ENCODE measurements at regions not wholly inside any gene's neighbourhood (a gene's known extent, or its start where the extent isn't known, plus 50 kb on each side); places are given as distances from the start of the nearest gene placed in this dataset.

DNA sequence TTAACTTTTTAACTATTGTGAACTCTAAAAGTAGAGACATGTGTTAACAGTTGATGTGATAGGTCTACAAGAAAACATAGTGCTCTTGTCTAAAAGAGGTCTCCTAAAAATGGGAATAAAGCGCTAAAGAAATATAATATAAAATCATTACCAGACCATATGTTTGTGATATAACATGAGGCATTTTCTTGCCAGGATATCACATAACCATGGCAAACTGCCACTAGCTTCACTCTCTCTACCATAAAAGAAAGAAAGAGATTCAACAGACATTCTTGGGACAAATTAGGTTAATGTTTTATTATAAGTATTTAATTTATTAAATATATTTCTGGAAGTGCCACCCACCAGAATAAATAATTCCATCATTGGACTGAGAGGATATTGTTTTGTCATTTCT lies 115.0 kb downstream of the TMEM26 start:
- Histone ChIP-seq H3K36me3 (ENCODE audit: control insufficient read depth in 1 of 2, insufficient read depth in 2 of 2, low read length in 1 of 2) (no peaks in the 10 kb centered on the region), H3K4me3 (ENCODE audit: low read length in 2 of 2) (no peak overlapping the region), H3K27ac (ENCODE audit: low read depth in 1 of 2, low read length in 2 of 2) (no peak overlapping the region), H3K27me3 (ENCODE audit: control insufficient read depth in 1 of 2, insufficient read depth in 2 of 2, low read length in 1 of 2) (no peaks in the 10 kb centered on the region), H3K9me3 (ENCODE audit: control insufficient read depth, low read length) (no peaks in the 10 kb centered on the region), H3K4me1 (ENCODE audit: control insufficient read depth in 1 of 2, insufficient read depth in 2 of 2, low read length in 2 of 2) (no peaks in the 10 kb centered on the region)
- WGBS, 2 donors: 93 to 95% methylated on average over 1 of the region's 1 CpG
- ATAC-seq (ENCODE audit: low FRiP score) (no peak), DNase-seq (no peak)
- intact Hi-C loops (cut with DNase I): no loop called here

GRCh38 chr10:61337741-61338140 lies 115.4 kb downstream of the TMEM26 start:
- no peaks in the 10 kb centered on the region for H3K9me3 ChIP-seq (ENCODE audit: control insufficient read depth, low read length)
- no peaks in the 10 kb centered on the region for H3K4me1 ChIP-seq (ENCODE audit: control insufficient read depth in 1 of 2, insufficient read depth in 2 of 2, low read length in 2 of 2)
- DNase-seq (no peak), ATAC-seq (ENCODE audit: low FRiP score) (no peak)
- H3K27ac ChIP-seq (ENCODE audit: low read depth in 1 of 2, low read length in 2 of 2): no peak overlapping the region
- H3K4me3 ChIP-seq (ENCODE audit: low read length in 2 of 2): no peak overlapping the region
- intact Hi-C loops (cut with DNase I): no loop called here
- no peaks in the 10 kb centered on the region for H3K36me3 ChIP-seq (ENCODE audit: control insufficient read depth in 1 of 2, insufficient read depth in 2 of 2, low read length in 1 of 2)
- 71 to 85% methylated on average over 3 of the region's 3 CpGs for WGBS, 2 donors
- no peaks in the 10 kb centered on the region for H3K27me3 ChIP-seq (ENCODE audit: control insufficient read depth in 1 of 2, insufficient read depth in 2 of 2, low read length in 1 of 2)

DNA sequence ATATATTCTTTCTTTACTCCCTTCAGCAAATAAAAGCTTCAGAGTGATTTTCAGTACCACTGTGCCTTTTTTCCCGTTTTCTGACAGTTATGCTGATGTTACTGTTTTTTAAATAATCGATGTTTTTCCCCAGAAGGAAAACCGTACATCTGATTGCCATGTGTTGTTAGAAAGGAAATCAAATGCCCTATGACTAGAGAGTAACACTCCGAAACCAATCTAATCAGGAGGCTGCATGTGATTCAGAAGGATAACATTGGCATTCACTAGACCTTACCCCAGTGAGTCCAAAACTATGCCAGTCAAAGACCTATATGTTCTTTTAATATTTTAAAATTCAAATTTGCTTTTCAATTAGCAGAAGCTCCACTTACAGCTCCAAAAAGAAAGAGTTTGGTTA lies 116.3 kb downstream of the TMEM26 start:
- Histone ChIP-seq H3K4me3 (ENCODE audit: low read length in 2 of 2) (no peak overlapping the region), H3K9me3 (ENCODE audit: control insufficient read depth, low read length) (no peaks in the 10 kb centered on the region), H3K36me3 (ENCODE audit: control insufficient read depth in 1 of 2, insufficient read depth in 2 of 2, low read length in 1 of 2) (no peaks in the 10 kb centered on the region), H3K27ac (ENCODE audit: low read depth in 1 of 2, low read length in 2 of 2) (no peak overlapping the region), H3K4me1 (ENCODE audit: control insufficient read depth in 1 of 2, insufficient read depth in 2 of 2, low read length in 2 of 2) (no peaks in the 10 kb centered on the region), H3K27me3 (ENCODE audit: control insufficient read depth in 1 of 2, insufficient read depth in 2 of 2, low read length in 1 of 2) (no peaks in the 10 kb centered on the region)
- WGBS, 2 donors: 78 to 94% methylated on average over 4 of the region's 4 CpGs
- ATAC-seq (ENCODE audit: low FRiP score) (no peak), DNase-seq (no peak)
- intact Hi-C loops (cut with DNase I): no loop called here

- Histone ChIP-seq H3K4me3 (ENCODE audit: low read length in 2 of 2) (no peak overlapping the region), H3K27me3 (ENCODE audit: control insufficient read depth in 1 of 2, insufficient read depth in 2 of 2, low read length in 1 of 2) (no peaks in the 10 kb centered on the region), H3K9me3 (ENCODE audit: control insufficient read depth, low read length) (no peaks in the 10 kb centered on the region), H3K27ac (ENCODE audit: low read depth in 1 of 2, low read length in 2 of 2) (no peak overlapping the region), H3K36me3 (ENCODE audit: control insufficient read depth in 1 of 2, insufficient read depth in 2 of 2, low read length in 1 of 2) (no peaks in the 10 kb centered on the region), H3K4me1 (ENCODE audit: control insufficient read depth in 1 of 2, insufficient read depth in 2 of 2, low read length in 2 of 2) (no peaks in the 10 kb centered on the region)
- ATAC-seq (ENCODE audit: low FRiP score) (no peak), DNase-seq (no peak)
- intact Hi-C loops (cut with DNase I): no loop called here
These were observed 117.8 kb downstream of the TMEM26 start for GRCh38 chr10:61335359-61335758.

GRCh38 chr10:61332581-61332980 lies 120.6 kb downstream of the TMEM26 start:
- no peak for ATAC-seq (ENCODE audit: low FRiP score)
- Histone ChIP-seq H3K4me1 (ENCODE audit: control insufficient read depth in 1 of 2, insufficient read depth in 2 of 2, low read length in 2 of 2) (no peaks in the 10 kb centered on the region), H3K27me3 (ENCODE audit: control insufficient read depth in 1 of 2, insufficient read depth in 2 of 2, low read length in 1 of 2) (no peaks in the 10 kb centered on the region), H3K36me3 (ENCODE audit: control insufficient read depth in 1 of 2, insufficient read depth in 2 of 2, low read length in 1 of 2) (no peaks in the 10 kb centered on the region), H3K9me3 (ENCODE audit: control insufficient read depth, low read length) (no peaks in the 10 kb centered on the region), H3K27ac (ENCODE audit: low read depth in 1 of 2, low read length in 2 of 2) (no peak overlapping the region), H3K4me3 (ENCODE audit: low read length in 2 of 2) (no peak overlapping the region)
- intact Hi-C loops (cut with DNase I): no loop called here
- 18 to 28% methylated on average over 4 of the region's 4 CpGs for WGBS, 2 donors
- DNase-seq: no peak

- ATAC-seq (ENCODE audit: low FRiP score) (no peak), DNase-seq (no peak)
- 94 to 95% methylated on average over 3 of the region's 3 CpGs for WGBS, 2 donors
- Histone ChIP-seq H3K4me1 (ENCODE audit: control insufficient read depth in 1 of 2, insufficient read depth in 2 of 2, low read length in 2 of 2) (no peaks in the 10 kb centered on the region), H3K27me3 (ENCODE audit: control insufficient read depth in 1 of 2, insufficient read depth in 2 of 2, low read length in 1 of 2) (no peaks in the 10 kb centered on the region), H3K36me3 (ENCODE audit: control insufficient read depth in 1 of 2, insufficient read depth in 2 of 2, low read length in 1 of 2) (no peaks in the 10 kb centered on the region), H3K4me3 (ENCODE audit: low read length in 2 of 2) (no peak overlapping the region), H3K27ac (ENCODE audit: low read depth in 1 of 2, low read length in 2 of 2) (no peak overlapping the region), H3K9me3 (ENCODE audit: control insufficient read depth, low read length) (no peaks in the 10 kb centered on the region)
- intact Hi-C loops (cut with DNase I): no loop called here
These were observed 122.5 kb downstream of the TMEM26 start for GRCh38 chr10:61330669-61331068.

DNA sequence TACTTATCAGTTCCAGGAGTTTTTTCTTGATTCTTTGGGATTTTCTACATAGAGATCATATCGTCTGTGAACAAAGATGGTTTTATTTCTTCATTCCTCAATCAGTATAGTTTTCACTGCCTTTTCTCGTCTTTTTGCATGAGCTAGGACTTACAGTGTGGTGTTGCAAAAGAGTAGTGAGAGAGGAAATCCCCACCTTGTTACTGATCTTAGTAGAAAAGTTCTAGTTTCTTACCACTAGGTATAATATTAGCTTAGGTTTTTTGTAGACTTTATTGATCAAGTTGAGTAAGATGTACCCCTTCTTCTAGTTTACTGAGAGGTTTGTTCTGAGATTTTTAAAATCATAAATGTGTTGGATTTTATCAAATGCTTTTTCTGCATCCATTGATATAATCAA lies 123.3 kb downstream of the TMEM26 start:
- ATAC-seq (ENCODE audit: low FRiP score): no peak
- whole genome bisulfite sequencing, 2 donors: 97 to 100% methylated on average over 2 of the region's 2 CpGs
- Histone ChIP-seq H3K36me3 (ENCODE audit: control insufficient read depth in 1 of 2, insufficient read depth in 2 of 2, low read length in 1 of 2) (no peaks in the 10 kb centered on the region), H3K4me3 (ENCODE audit: low read length in 2 of 2) (no peak overlapping the region), H3K9me3 (ENCODE audit: control insufficient read depth, low read length) (no peaks in the 10 kb centered on the region), H3K4me1 (ENCODE audit: control insufficient read depth in 1 of 2, insufficient read depth in 2 of 2, low read length in 2 of 2) (no peaks in the 10 kb centered on the region), H3K27me3 (ENCODE audit: control insufficient read depth in 1 of 2, insufficient read depth in 2 of 2, low read length in 1 of 2) (no peaks in the 10 kb centered on the region), H3K27ac (ENCODE audit: low read depth in 1 of 2, low read length in 2 of 2) (no peak overlapping the region)
- DNase-seq: no peak
- intact Hi-C loops (cut with DNase I): no loop called here

GRCh38 chr10:61325223-61325960 lies 127.8 kb downstream of the TMEM26 start:
- no peak for ATAC-seq (ENCODE audit: low FRiP score)
- DNase-seq: no peak
- Histone ChIP-seq H3K36me3 (ENCODE audit: control insufficient read depth in 1 of 2, insufficient read depth in 2 of 2, low read length in 1 of 2) (no peaks in the 10 kb centered on the region), H3K9me3 (ENCODE audit: control insufficient read depth, low read length) (no peaks in the 10 kb centered on the region), H3K27ac (ENCODE audit: low read depth in 1 of 2, low read length in 2 of 2) (no peak overlapping the region), H3K27me3 (ENCODE audit: control insufficient read depth in 1 of 2, insufficient read depth in 2 of 2, low read length in 1 of 2) (no peaks in the 10 kb centered on the region), H3K4me1 (ENCODE audit: control insufficient read depth in 1 of 2, insufficient read depth in 2 of 2, low read length in 2 of 2) (no peaks in the 10 kb centered on the region), H3K4me3 (ENCODE audit: low read length in 2 of 2) (no peak overlapping the region)
- intact Hi-C loops (cut with DNase I): no loop called here
- WGBS, 2 donors: 30 to 46% methylated on average over 5 of the region's 5 CpGs

GRCh38 chr10:61323726-61324125 lies 129.5 kb downstream of the TMEM26 start:
- no peaks in the 10 kb centered on the region for H3K9me3 ChIP-seq (ENCODE audit: control insufficient read depth, low read length)
- no peaks in the 10 kb centered on the region for H3K36me3 ChIP-seq (ENCODE audit: control insufficient read depth in 1 of 2, insufficient read depth in 2 of 2, low read length in 1 of 2)
- no peak overlapping the region for H3K4me3 ChIP-seq (ENCODE audit: low read length in 2 of 2)
- no peaks in the 10 kb centered on the region for H3K27me3 ChIP-seq (ENCODE audit: control insufficient read depth in 1 of 2, insufficient read depth in 2 of 2, low read length in 1 of 2)
- H3K27ac ChIP-seq (ENCODE audit: low read depth in 1 of 2, low read length in 2 of 2): no peak overlapping the region
- DNase-seq (no peak), ATAC-seq (ENCODE audit: low FRiP score) (no peak)
- no peaks in the 10 kb centered on the region for H3K4me1 ChIP-seq (ENCODE audit: control insufficient read depth in 1 of 2, insufficient read depth in 2 of 2, low read length in 2 of 2)
- intact Hi-C loops (cut with DNase I): no loop called here
